Chondrocyte (in vitro differentiated cells): ENCODE measurements at regions not wholly inside any gene's neighbourhood (a gene's known extent, or its start where the extent isn't known, plus 50 kb on each side); places are given as distances from the start of the nearest gene placed in this dataset.

ENCODE experiments used
- DNase-seq: peaks from one replicate; pipeline ENCODE4 v3.0.0; 2021; ENCODE audit warnings: mixed read lengths, low spot score
- H3K27ac Mint-ChIP-seq: one replicate; pipeline ENCODE4 v1.8.0; 2021; ENCODE audit warnings: mild to moderate bottlenecking, moderate library complexity, mixed read lengths; ENCODE audit not compliant: unreplicated experiment
- H3K27me3 Mint-ChIP-seq: 2 replicates; pipeline ENCODE4 v1.8.0; 2021; ENCODE audit warnings: low read depth, mixed read lengths
- H3K36me3 Mint-ChIP-seq: 2 replicates; pipeline ENCODE4 v1.8.0; 2021; ENCODE audit warnings: low read depth, mixed read lengths
- H3K4me1 Mint-ChIP-seq: 2 replicates; pipeline ENCODE4 v1.8.0; 2021; ENCODE audit warnings: low read depth, mild to moderate bottlenecking, mixed read lengths
- H3K4me3 Mint-ChIP-seq: one replicate; pipeline ENCODE4 v1.8.0; 2021; ENCODE audit warnings: mild to moderate bottlenecking, moderate library complexity, mixed read lengths; ENCODE audit not compliant: unreplicated experiment
- H3K9me3 Mint-ChIP-seq: 2 replicates; pipeline ENCODE4 v1.8.0; 2021; ENCODE audit warnings: low read depth, mixed read lengths
- TF ChIP-seq, protein P1 (sequence below): fragments of 200-600 bp; sonication (generic); IDR thresholded peaks from 2 replicates; pipeline ENCODE4 v1.5.0; 2021; ENCODE audit warnings: antibody characterized with exemption, mild to moderate bottlenecking, moderate library complexity

DNA sequence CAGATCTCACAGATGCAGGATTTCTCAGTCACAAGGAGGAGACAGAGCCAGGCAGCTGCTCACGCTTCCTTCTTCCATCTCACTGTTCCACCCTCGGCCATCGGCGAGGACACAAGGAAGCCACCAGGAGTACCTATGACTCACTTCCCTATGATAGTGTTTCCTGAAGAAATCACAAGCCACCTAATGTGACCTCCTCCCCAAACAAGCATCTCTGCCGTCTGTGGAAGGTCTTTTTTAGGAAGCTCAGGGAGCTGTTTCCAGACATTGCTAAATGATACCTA lies 672.7 kb downstream of the TBC1D22A start:
- peaks cover 3% of the 10 kb centered on the region for H3K36me3 Mint-ChIP-seq
- H3K9me3 Mint-ChIP-seq, result peaks cover 47% of the 10 kb centered on the region
- H3K27ac Mint-ChIP-seq, result no peak overlapping the region
- no peak overlapping the region for H3K4me3 Mint-ChIP-seq
- no peaks in the 10 kb centered on the region for H3K4me1 Mint-ChIP-seq
- TF ChIP-seq, protein P1, sequence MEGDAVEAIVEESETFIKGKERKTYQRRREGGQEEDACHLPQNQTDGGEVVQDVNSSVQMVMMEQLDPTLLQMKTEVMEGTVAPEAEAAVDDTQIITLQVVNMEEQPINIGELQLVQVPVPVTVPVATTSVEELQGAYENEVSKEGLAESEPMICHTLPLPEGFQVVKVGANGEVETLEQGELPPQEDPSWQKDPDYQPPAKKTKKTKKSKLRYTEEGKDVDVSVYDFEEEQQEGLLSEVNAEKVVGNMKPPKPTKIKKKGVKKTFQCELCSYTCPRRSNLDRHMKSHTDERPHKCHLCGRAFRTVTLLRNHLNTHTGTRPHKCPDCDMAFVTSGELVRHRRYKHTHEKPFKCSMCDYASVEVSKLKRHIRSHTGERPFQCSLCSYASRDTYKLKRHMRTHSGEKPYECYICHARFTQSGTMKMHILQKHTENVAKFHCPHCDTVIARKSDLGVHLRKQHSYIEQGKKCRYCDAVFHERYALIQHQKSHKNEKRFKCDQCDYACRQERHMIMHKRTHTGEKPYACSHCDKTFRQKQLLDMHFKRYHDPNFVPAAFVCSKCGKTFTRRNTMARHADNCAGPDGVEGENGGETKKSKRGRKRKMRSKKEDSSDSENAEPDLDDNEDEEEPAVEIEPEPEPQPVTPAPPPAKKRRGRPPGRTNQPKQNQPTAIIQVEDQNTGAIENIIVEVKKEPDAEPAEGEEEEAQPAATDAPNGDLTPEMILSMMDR, result no peak
- H3K27me3 Mint-ChIP-seq, result no peaks in the 10 kb centered on the region
- no peak for DNase-seq

DNA sequence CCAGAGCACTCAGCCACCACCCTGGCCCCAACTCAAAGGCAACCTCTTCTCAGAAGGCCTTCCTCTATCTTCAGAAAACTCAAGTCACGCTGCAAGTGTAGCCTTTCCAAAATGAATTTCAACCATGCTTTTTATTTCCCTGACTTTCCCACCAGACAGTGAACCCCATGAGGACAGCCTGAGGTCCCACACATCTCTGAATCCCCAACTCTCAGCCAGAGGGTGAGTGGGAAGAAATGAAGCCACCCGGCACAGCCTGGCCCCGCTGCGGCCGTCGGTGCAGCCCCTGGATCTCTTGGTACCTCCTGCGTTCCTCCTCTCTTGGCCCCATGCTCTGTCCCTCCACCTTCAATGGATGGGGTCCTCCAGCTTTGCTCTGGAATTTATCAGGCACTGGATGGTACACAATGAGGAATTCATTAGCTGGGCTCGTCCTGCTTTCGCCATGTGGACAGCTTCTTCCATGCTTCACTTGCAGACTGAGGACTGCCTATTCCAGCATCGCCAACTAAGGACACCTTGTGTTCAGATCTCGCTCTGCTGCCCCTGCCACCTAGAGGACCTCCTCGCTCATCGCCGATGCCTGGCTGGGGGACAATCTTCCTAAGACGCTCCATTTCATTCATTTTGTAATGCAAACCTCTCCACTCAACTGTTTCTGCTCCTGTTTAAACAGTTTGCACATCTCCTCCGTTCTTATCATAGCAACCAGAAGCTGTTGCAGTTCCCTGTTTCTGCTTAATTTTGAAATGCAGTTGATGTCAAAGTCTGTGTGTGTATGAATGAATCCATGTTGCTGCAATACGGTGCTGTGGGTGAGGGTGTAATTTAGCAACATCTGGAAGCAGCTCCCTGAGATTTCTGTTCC lies 672.1 kb downstream of the TBC1D22A start:
- Mint-ChIP-seq H3K27me3 (no peaks in the 10 kb centered on the region), H3K4me1 (no peaks in the 10 kb centered on the region), H3K36me3 (peaks cover 3% of the 10 kb centered on the region), H3K9me3 (peaks cover 51% of the 10 kb centered on the region), H3K4me3 (no peak overlapping the region), H3K27ac (no peak overlapping the region)
- no peak for DNase-seq
- TF ChIP-seq, protein P1, result no peak

DNA sequence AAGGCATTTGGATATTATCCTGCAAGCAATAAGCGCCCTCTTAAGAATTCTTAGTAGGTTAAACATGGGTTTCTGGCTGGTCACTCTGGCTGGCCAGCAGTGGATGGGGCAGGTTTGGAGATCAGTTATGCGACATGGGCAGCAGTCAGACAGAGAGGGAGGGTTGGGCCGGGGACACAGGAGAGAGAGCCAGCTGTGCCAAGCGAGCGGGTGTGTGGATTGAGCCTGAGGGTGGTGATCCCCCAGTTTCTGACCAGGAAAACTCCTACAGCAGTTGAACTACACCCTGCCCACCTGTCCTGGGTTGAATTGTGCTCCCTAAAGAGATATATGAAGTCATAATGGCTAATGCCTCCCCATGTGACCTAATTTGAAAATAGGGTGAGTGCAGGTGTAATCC lies 671.2 kb downstream of the TBC1D22A start:
- peaks cover 56% of the 10 kb centered on the region for H3K9me3 Mint-ChIP-seq
- H3K27me3 Mint-ChIP-seq, result no peaks in the 10 kb centered on the region
- H3K4me3 Mint-ChIP-seq, result no peak overlapping the region
- no peaks in the 10 kb centered on the region for H3K4me1 Mint-ChIP-seq
- DNase-seq, result no peak
- H3K36me3 Mint-ChIP-seq, result peaks cover 3% of the 10 kb centered on the region
- no peak overlapping the region for H3K27ac Mint-ChIP-seq
- TF ChIP-seq, protein P1, result no peak

DNA sequence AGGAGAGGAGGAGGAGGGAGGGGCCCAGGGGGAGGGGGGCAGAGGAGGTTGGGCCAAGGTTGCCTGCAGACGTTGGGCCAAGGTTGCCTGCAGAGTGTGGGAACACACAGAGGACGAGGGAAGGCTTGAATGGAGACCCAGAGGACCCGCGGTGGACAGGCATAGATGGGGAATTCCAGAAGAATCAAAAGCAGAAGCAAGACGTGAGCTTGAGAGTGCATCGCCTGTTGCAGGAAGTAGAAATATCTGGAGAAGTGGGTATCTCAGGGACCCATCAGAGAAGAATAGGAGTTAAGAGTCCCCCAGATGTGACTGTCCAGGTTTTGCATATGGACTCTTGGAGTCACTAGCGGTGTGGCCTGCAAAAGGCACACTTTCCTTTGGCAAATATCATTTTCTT lies 670.2 kb downstream of the TBC1D22A start:
- Mint-ChIP-seq H3K4me1 (no peaks in the 10 kb centered on the region), H3K4me3 (no peak overlapping the region), H3K36me3 (peaks cover 3% of the 10 kb centered on the region), H3K9me3 (peaks cover 52% of the 10 kb centered on the region), H3K27ac (no peak overlapping the region), H3K27me3 (no peaks in the 10 kb centered on the region)
- no peak for DNase-seq
- TF ChIP-seq, protein P1, result no peak

DNA sequence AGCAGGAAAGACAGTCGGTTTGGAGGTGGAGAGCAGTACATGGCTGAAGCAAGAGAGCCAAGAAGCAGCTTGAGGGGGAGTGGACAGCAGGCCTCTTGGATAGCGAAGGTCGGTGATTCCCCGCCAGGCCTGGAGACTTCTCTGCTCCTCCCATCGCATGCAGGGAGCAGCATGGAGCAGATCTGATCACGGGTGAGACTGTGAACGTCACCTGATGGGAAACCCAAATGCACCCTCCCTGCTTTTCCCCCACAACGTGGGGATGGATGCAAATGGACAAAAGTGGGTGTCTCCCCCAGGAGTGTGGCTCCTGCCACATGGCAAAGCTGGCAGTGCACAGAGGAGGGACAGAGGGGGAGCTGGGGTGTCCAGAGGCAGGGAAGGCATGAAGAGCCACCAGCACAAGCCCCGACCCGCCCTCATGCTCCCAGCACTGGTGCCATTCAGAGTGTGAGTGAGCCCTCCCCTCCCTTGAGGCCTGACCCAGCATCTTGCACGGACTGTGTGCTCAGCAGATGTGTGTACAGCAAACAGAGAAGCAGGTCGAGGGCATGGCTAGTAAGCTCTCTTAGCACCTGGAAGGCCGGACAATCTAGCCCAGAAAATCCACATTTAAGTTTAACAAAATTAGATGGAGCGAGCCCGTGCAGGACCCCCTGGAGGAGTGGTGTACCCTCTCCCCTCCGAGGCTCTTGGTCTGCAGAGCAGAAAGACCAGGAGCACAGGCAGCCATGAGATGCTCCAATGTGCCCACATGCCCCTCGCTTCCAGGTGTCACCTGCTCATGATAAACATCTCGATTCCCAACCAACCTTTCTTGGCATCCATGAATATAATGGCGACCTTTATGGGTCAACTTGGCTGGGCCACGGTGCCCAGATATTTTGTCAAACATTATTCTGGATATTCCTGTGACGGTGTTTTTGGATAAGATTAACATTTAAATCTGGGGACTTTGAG lies 661.7 kb downstream of the TBC1D22A start:
- peaks cover 2% of the 10 kb centered on the region for H3K36me3 Mint-ChIP-seq
- peak; percentile 61 for DNase-seq
- peaks cover 27% of the 10 kb centered on the region for H3K9me3 Mint-ChIP-seq
- no peak overlapping the region for H3K27ac Mint-ChIP-seq
- H3K4me3 Mint-ChIP-seq, result no peak overlapping the region
- no peaks in the 10 kb centered on the region for H3K4me1 Mint-ChIP-seq
- H3K27me3 Mint-ChIP-seq, result peaks cover 2% of the 10 kb centered on the region
- TF ChIP-seq, protein P1, result no peak
